Mesothelial cell of epicardium (in vitro differentiated cells): ENCODE measurements at regions not wholly inside any gene's neighbourhood (a gene's known extent, or its start where the extent isn't known, plus 50 kb on each side); places are given as distances from the start of the nearest gene placed in this dataset.

Source experiments
- DNase-seq, 2 experiments: peaks; one replicate each; pipeline ENCODE4 v3.0.0; 2021; ENCODE audit warnings: low spot score in 2 of 2; ENCODE audit not compliant: unreplicated experiment in 2 of 2
- H3K27ac Mint-ChIP-seq: 2 replicates; pipeline ENCODE4 v1.8.0; 2021; ENCODE audit warnings: mixed read lengths
- H3K27me3 Mint-ChIP-seq: 2 replicates; pipeline ENCODE4 v1.8.0; 2021; ENCODE audit warnings: low read depth, mixed read lengths
- H3K36me3 Mint-ChIP-seq: 2 replicates; pipeline ENCODE4 v1.8.0; 2021; ENCODE audit warnings: mixed read lengths
- H3K4me1 Mint-ChIP-seq: 2 replicates; pipeline ENCODE4 v1.8.0; 2021; ENCODE audit warnings: mixed read lengths
- H3K4me3 Mint-ChIP-seq: 2 replicates; pipeline ENCODE4 v1.8.0; 2021; ENCODE audit warnings: mild to moderate bottlenecking, moderate library complexity, mixed read lengths
- H3K9me3 Mint-ChIP-seq: 2 replicates; pipeline ENCODE4 v1.8.0; 2021; ENCODE audit warnings: mixed read lengths
- TF ChIP-seq, protein P1 (sequence below): fragments of 200-600 bp; sonication (generic); IDR thresholded peaks from one replicate; pipeline ENCODE4 v1.5.0; 2021; ENCODE audit warnings: antibody characterized with exemption; ENCODE audit not compliant: unreplicated experiment

DNA sequence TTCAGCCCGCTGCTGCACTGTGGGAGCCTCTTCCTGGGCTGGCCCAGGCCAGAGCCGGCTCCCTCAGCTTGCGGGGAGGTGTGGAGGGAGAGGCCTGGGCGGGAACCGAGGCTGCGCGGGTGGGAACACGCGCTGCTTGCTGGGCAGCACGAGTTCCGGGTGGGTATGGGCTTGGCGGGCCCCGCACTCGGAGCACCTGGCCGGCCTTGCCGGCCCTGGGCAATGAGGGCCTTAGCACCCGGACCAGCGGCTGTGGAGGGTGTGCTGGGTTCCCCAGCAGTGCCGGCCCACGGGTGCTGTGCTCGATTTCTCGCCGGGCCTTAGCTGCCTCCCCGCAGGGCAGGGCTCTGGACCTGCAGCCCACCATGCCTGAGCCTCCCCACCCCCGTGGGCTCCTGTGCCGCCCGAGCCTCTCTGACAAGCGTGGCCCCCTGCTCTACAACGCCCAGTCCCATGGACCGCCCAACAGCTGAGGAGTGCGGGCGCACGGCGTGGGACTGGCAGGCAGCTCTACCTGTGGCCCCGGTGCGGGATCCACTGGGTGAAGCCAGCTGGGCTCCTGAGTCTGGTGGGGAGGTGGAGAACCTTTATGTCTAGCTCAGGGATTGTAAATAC is 1366.4 kb upstream of the NUDT12 start:
- TF ChIP-seq, protein P1, sequence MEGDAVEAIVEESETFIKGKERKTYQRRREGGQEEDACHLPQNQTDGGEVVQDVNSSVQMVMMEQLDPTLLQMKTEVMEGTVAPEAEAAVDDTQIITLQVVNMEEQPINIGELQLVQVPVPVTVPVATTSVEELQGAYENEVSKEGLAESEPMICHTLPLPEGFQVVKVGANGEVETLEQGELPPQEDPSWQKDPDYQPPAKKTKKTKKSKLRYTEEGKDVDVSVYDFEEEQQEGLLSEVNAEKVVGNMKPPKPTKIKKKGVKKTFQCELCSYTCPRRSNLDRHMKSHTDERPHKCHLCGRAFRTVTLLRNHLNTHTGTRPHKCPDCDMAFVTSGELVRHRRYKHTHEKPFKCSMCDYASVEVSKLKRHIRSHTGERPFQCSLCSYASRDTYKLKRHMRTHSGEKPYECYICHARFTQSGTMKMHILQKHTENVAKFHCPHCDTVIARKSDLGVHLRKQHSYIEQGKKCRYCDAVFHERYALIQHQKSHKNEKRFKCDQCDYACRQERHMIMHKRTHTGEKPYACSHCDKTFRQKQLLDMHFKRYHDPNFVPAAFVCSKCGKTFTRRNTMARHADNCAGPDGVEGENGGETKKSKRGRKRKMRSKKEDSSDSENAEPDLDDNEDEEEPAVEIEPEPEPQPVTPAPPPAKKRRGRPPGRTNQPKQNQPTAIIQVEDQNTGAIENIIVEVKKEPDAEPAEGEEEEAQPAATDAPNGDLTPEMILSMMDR = no peak
- H3K36me3 Mint-ChIP-seq = peaks cover 3% of the 10 kb centered on the region
- DNase-seq = no peak
- H3K27ac Mint-ChIP-seq = no peak overlapping the region
- no peak overlapping the region for H3K4me3 Mint-ChIP-seq
- H3K9me3 Mint-ChIP-seq = peaks cover 9% of the 10 kb centered on the region
- H3K27me3 Mint-ChIP-seq = no peaks in the 10 kb centered on the region
- H3K4me1 Mint-ChIP-seq = no peaks in the 10 kb centered on the region

GRCh38 chr5:104915226-104915625 is 1352.6 kb upstream of the NUDT12 start:
- no peak overlapping the region for H3K27ac Mint-ChIP-seq
- H3K36me3 Mint-ChIP-seq = no peaks in the 10 kb centered on the region
- H3K9me3 Mint-ChIP-seq = no peaks in the 10 kb centered on the region
- TF ChIP-seq, protein P1 = no peak
- peaks cover 27% of the 10 kb centered on the region for H3K4me1 Mint-ChIP-seq
- H3K27me3 Mint-ChIP-seq = no peaks in the 10 kb centered on the region
- no peak overlapping the region for H3K4me3 Mint-ChIP-seq
- DNase-seq = no peak

DNA sequence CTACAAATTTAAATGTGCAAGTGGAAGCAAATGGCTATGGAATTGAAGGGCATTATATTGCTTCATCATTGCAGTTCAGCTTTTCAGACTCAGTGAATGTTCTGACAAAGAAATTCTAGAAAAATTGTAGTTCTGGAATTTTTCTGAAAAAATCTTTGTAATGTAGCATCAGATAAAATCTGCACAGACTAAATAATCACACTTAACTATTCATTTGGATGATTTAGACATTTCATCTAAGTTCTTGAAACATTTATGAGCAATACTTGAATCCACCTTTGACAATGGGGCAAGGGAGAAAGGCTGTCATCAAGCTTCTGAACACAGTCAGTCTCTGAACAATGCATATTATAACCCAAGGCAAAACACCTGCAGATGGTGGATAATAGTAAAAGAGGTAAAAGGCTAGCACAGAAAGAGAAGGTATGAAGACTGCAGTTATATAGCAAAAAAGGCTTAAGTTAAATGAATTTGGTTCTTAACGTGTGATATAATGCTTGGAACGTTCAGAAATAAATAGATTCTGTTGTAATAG is 1352.0 kb upstream of the NUDT12 start:
- Mint-ChIP-seq H3K4me1 (peaks cover 33% of the 10 kb centered on the region), H3K27me3 (no peaks in the 10 kb centered on the region), H3K9me3 (no peaks in the 10 kb centered on the region), H3K36me3 (no peaks in the 10 kb centered on the region), H3K27ac (no peak overlapping the region), H3K4me3 (no peak overlapping the region)
- DNase-seq = no peak
- TF ChIP-seq, protein P1 = no peak

DNA sequence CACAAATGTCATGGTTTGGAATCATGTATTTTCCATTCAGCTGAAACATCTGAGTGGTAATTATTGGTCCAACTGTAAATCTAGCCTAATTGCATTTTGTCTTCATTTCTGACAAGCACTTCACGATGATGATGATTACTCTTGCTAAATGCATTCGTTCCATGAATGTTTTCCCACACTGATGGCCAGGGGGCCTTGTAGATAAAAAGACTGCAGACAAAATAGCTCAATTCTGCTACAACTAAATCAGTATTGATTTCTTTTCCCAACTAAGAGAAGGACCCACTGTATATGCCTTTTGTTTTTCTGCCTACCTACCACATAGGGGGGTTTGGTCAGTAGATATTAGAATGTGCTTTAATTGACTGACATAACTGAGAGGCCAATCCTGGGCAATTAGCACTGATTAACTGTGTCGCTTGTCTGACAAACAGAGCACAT is 1351.3 kb upstream of the NUDT12 start:
- TF ChIP-seq, protein P1 = no peak
- Mint-ChIP-seq H3K4me1 (peaks cover 35% of the 10 kb centered on the region), H3K27me3 (no peaks in the 10 kb centered on the region), H3K36me3 (no peaks in the 10 kb centered on the region), H3K4me3 (no peak overlapping the region), H3K9me3 (no peaks in the 10 kb centered on the region), H3K27ac (peak overlapping the region; percentile 34)
- no peak for DNase-seq

DNA sequence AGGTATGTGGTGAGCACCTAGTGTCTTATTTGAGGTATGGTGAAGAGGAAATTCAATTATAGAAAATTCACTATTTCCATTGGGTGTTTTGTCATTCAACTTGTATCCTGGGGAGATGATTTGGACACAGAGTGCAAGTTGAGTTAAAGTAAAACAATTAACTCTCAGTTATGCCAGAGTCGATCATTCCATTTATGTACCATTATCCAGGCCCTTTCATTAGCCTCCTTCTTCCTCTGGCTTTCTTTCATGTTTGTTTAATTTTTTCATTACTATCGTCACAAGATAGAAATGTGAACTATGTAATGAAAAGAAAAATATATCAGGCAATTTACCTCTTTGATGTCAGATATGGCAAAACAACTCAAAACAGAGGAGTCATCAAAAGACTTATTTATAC is 1347.2 kb upstream of the NUDT12 start:
- Mint-ChIP-seq H3K27ac (peak overlapping the region; percentile 92), H3K27me3 (no peaks in the 10 kb centered on the region), H3K9me3 (no peaks in the 10 kb centered on the region), H3K4me1 (peaks cover 34% of the 10 kb centered on the region), H3K36me3 (no peaks in the 10 kb centered on the region), H3K4me3 (no peak overlapping the region)
- TF ChIP-seq, protein P1 = no peak
- DNase-seq = no peak
